ENCODE measurements at regions not wholly inside any gene's neighbourhood (a gene's known extent, or its start where the extent isn't known, plus 50 kb on each side); places are given as distances from the start of the nearest gene placed in this dataset.

- no peaks in the 10 kb centered on the region for H3K27me3 ChIP-seq (ENCODE audit: control insufficient read depth in 2 of 2, insufficient read depth in 2 of 2, low read length in 2 of 2)
- H3K36me3 ChIP-seq (ENCODE audit: control insufficient read depth in 2 of 3, insufficient read depth in 3 of 3, low read length in 3 of 3): no peaks in the 10 kb centered on the region
- no peak overlapping the region for H3K27ac ChIP-seq (ENCODE audit: low read depth, low read length)
- H3K4me3 Mint-ChIP-seq: peak overlapping the region in 8 of 10 donors; percentile 21 to 80 (median 58)
- CTCF ChIA-PET: no interaction called here
- POLR2A ChIA-PET: no interaction called here
- H3K4me3 ChIP-seq (ENCODE audit: low read length): no peak overlapping the region
- H3K9me3 Mint-ChIP-seq: peaks cover 0 to 15% (median 0%) of the 10 kb centered on the region in 11 donors
- no peaks in the 10 kb centered on the region for H3K4me1 ChIP-seq (ENCODE audit: control insufficient read depth in 2 of 2, insufficient read depth in 2 of 2, low read length in 2 of 2)
- ATAC-seq (no peak), DNase-seq (no peak)
- peaks cover 0 to 17% (median 7%) of the 10 kb centered on the region in 7 donors for H3K4me1 Mint-ChIP-seq
- no peak overlapping the region for H3K27ac Mint-ChIP-seq
- intact Hi-C loops (cut with micrococcal nuclease): no loop called here
- peaks cover 48 to 70% (median 67%) of the 10 kb centered on the region in 5 donors for H3K27me3 Mint-ChIP-seq
- H3K9me3 ChIP-seq (ENCODE audit: control insufficient read depth in 2 of 3, low read length in 3 of 3): no peaks in the 10 kb centered on the region
- H3K36me3 Mint-ChIP-seq: no peaks in the 10 kb centered on the region
Measured at GRCh38 chr19:33905473-33905936, 108.8 kb downstream of the KCTD15 start.

GRCh38 chr19:33905937-33906577, 109.4 kb downstream of the KCTD15 start:
- intact Hi-C loops (cut with micrococcal nuclease): no loop called here
- Histone ChIP-seq H3K27ac (ENCODE audit: low read depth, low read length) (no peak overlapping the region), H3K4me1 (ENCODE audit: control insufficient read depth in 2 of 2, insufficient read depth in 2 of 2, low read length in 2 of 2) (no peaks in the 10 kb centered on the region), H3K9me3 (ENCODE audit: control insufficient read depth in 2 of 3, low read length in 3 of 3) (no peaks in the 10 kb centered on the region), H3K27me3 (ENCODE audit: control insufficient read depth in 2 of 2, insufficient read depth in 2 of 2, low read length in 2 of 2) (no peaks in the 10 kb centered on the region), H3K4me3 (ENCODE audit: low read length) (no peak overlapping the region), H3K36me3 (ENCODE audit: control insufficient read depth in 2 of 3, insufficient read depth in 3 of 3, low read length in 3 of 3) (no peaks in the 10 kb centered on the region)
- no peak overlapping the region for H3K27ac Mint-ChIP-seq
- ATAC-seq (no peak), DNase-seq (no peak)
- peaks cover 0 to 15% (median 0%) of the 10 kb centered on the region in 11 donors for H3K9me3 Mint-ChIP-seq
- ChIA-PET CTCF (no interaction called here), POLR2A (no interaction called here)
- H3K4me1 Mint-ChIP-seq: peaks cover 0 to 17% (median 7%) of the 10 kb centered on the region in 7 donors
- H3K27me3 Mint-ChIP-seq: peaks cover 48 to 65% (median 64%) of the 10 kb centered on the region in 5 donors
- H3K36me3 Mint-ChIP-seq: no peaks in the 10 kb centered on the region
- H3K4me3 Mint-ChIP-seq: peak overlapping the region in 3 of 10 donors; percentile 59 to 80 (median 59)

- H3K4me3 ChIP-seq (ENCODE audit: low read length): no peak overlapping the region
- peaks cover 0 to 15% (median 0%) of the 10 kb centered on the region in 11 donors for H3K9me3 Mint-ChIP-seq
- H3K27me3 Mint-ChIP-seq: peaks cover 48 to 62% (median 57%) of the 10 kb centered on the region in 5 donors
- intact Hi-C loops (cut with micrococcal nuclease): no loop called here
- no peaks in the 10 kb centered on the region for H3K36me3 ChIP-seq (ENCODE audit: control insufficient read depth in 2 of 3, insufficient read depth in 3 of 3, low read length in 3 of 3)
- no peak for DNase-seq
- POLR2A ChIA-PET: no interaction called here
- no peak for ATAC-seq
- peaks cover 0 to 17% (median 7%) of the 10 kb centered on the region in 7 donors for H3K4me1 Mint-ChIP-seq
- no peaks in the 10 kb centered on the region for H3K9me3 ChIP-seq (ENCODE audit: control insufficient read depth in 2 of 3, low read length in 3 of 3)
- CTCF ChIA-PET: interaction anchor here (0.6 kb wide), 1 partner anchor 9 kb away, joined by 4 read pairs; no protein-coding TSS in a partner anchor
- no peaks in the 10 kb centered on the region for H3K4me1 ChIP-seq (ENCODE audit: control insufficient read depth in 2 of 2, insufficient read depth in 2 of 2, low read length in 2 of 2)
- no peaks in the 10 kb centered on the region for H3K36me3 Mint-ChIP-seq
- no peak overlapping the region for H3K27ac ChIP-seq (ENCODE audit: low read depth, low read length)
- H3K27me3 ChIP-seq (ENCODE audit: control insufficient read depth in 2 of 2, insufficient read depth in 2 of 2, low read length in 2 of 2): no peaks in the 10 kb centered on the region
- peak overlapping the region in 3 of 10 donors; percentile 44 to 59 (median 48) for H3K4me3 Mint-ChIP-seq
- no peak overlapping the region for H3K27ac Mint-ChIP-seq
Measured at GRCh38 chr19:33906578-33907335, 110.1 kb downstream of the KCTD15 start.

GRCh38 chr19:33910922-33911321, 114.3 kb downstream of the KCTD15 start:
- ChIA-PET CTCF (no interaction called here), POLR2A (no interaction called here)
- H3K36me3 Mint-ChIP-seq: no peaks in the 10 kb centered on the region
- peaks cover 0 to 10% (median 0%) of the 10 kb centered on the region in 7 donors for H3K4me1 Mint-ChIP-seq
- no peaks in the 10 kb centered on the region for H3K36me3 ChIP-seq (ENCODE audit: control insufficient read depth in 2 of 3, insufficient read depth in 3 of 3, low read length in 3 of 3)
- no peaks in the 10 kb centered on the region for H3K27me3 ChIP-seq (ENCODE audit: control insufficient read depth in 2 of 2, insufficient read depth in 2 of 2, low read length in 2 of 2)
- no peak overlapping the region for H3K4me3 Mint-ChIP-seq
- intact Hi-C loops (cut with micrococcal nuclease): no loop called here
- no peaks in the 10 kb centered on the region for H3K9me3 ChIP-seq (ENCODE audit: control insufficient read depth in 2 of 3, low read length in 3 of 3)
- no peaks in the 10 kb centered on the region for H3K4me1 ChIP-seq (ENCODE audit: control insufficient read depth in 2 of 2, insufficient read depth in 2 of 2, low read length in 2 of 2)
- DNase-seq (no peak), ATAC-seq (no peak)
- H3K9me3 Mint-ChIP-seq: peaks cover 0 to 22% (median 2%) of the 10 kb centered on the region in 11 donors
- no peak overlapping the region for H3K4me3 ChIP-seq (ENCODE audit: low read length)
- H3K27ac ChIP-seq (ENCODE audit: low read depth, low read length): no peak overlapping the region
- no peak overlapping the region for H3K27ac Mint-ChIP-seq
- peaks cover 29 to 51% (median 38%) of the 10 kb centered on the region in 5 donors for H3K27me3 Mint-ChIP-seq

GRCh38 chr19:33914599-33914998, 117.9 kb downstream of the KCTD15 start:
- H3K9me3 Mint-ChIP-seq: peaks cover 0 to 20% (median 2%) of the 10 kb centered on the region in 11 donors
- H3K27ac Mint-ChIP-seq: no peak overlapping the region
- H3K36me3 Mint-ChIP-seq: no peaks in the 10 kb centered on the region
- Histone ChIP-seq H3K9me3 (ENCODE audit: control insufficient read depth in 2 of 3, low read length in 3 of 3) (no peaks in the 10 kb centered on the region), H3K36me3 (ENCODE audit: control insufficient read depth in 2 of 3, insufficient read depth in 3 of 3, low read length in 3 of 3) (no peaks in the 10 kb centered on the region), H3K27ac (ENCODE audit: low read depth, low read length) (no peak overlapping the region), H3K4me3 (ENCODE audit: low read length) (no peak overlapping the region), H3K27me3 (ENCODE audit: control insufficient read depth in 2 of 2, insufficient read depth in 2 of 2, low read length in 2 of 2) (no peaks in the 10 kb centered on the region), H3K4me1 (ENCODE audit: control insufficient read depth in 2 of 2, insufficient read depth in 2 of 2, low read length in 2 of 2) (no peaks in the 10 kb centered on the region)
- H3K27me3 Mint-ChIP-seq: peaks cover 4 to 40% (median 27%) of the 10 kb centered on the region in 5 donors
- no peaks in the 10 kb centered on the region for H3K4me1 Mint-ChIP-seq
- CTCF ChIA-PET: no interaction called here
- no peak for DNase-seq
- H3K4me3 Mint-ChIP-seq: no peak overlapping the region
- intact Hi-C loops (cut with micrococcal nuclease): no loop called here
- POLR2A ChIA-PET: no interaction called here
- no peak for ATAC-seq

GRCh38 chr19:33916792-33917191, 120.1 kb downstream of the KCTD15 start:
- Mint-ChIP-seq H3K4me1 (no peaks in the 10 kb centered on the region), H3K36me3 (no peaks in the 10 kb centered on the region), H3K9me3 (peaks cover 0 to 20% (median 2%) of the 10 kb centered on the region in 11 donors), H3K27ac (no peak overlapping the region), H3K4me3 (no peak overlapping the region), H3K27me3 (peaks cover 4 to 36% (median 27%) of the 10 kb centered on the region in 5 donors)
- no peak for ATAC-seq
- CTCF ChIA-PET: no interaction called here
- H3K4me3 ChIP-seq (ENCODE audit: low read length): no peak overlapping the region
- intact Hi-C loops (cut with micrococcal nuclease): no loop called here
- H3K9me3 ChIP-seq (ENCODE audit: control insufficient read depth in 2 of 3, low read length in 3 of 3): no peaks in the 10 kb centered on the region
- H3K27me3 ChIP-seq (ENCODE audit: control insufficient read depth in 2 of 2, insufficient read depth in 2 of 2, low read length in 2 of 2): no peaks in the 10 kb centered on the region
- H3K4me1 ChIP-seq (ENCODE audit: control insufficient read depth in 2 of 2, insufficient read depth in 2 of 2, low read length in 2 of 2): no peaks in the 10 kb centered on the region
- no peak overlapping the region for H3K27ac ChIP-seq (ENCODE audit: low read depth, low read length)
- no peak for DNase-seq
- H3K36me3 ChIP-seq (ENCODE audit: control insufficient read depth in 2 of 3, insufficient read depth in 3 of 3, low read length in 3 of 3): no peaks in the 10 kb centered on the region
- POLR2A ChIA-PET: no interaction called here
